HepG2 (cell line): ENCODE measurements at regions not wholly inside any gene's neighbourhood (a gene's known extent, or its start where the extent isn't known, plus 50 kb on each side); places are given as distances from the start of the nearest gene placed in this dataset.

ENCODE experiments used
- ATAC-seq: fragments of 200-7000 bp; cut with Tn5 transposase; 3 replicates; pipeline ENCODE4 v1.9.1; 2020; ENCODE audit warnings: mild to moderate bottlenecking, moderate library complexity
- BruUV-seq: library from RNA; stranded (reverse); fragments of 400-500 nt; replicated peaks from 2 replicates; lab custom pipeline; 2021; lab: Mats Ljungman, UMichigan
- CTCF ChIA-PET: fragments of 300-600 bp; formaldehyde crosslinking; extraction: SDS; loops from one replicate; lab custom pipeline; 2021; ENCODE audit warnings: low total read pairs, inconsistent platforms, low intra/inter-chr PET ratio; lab: Yijun Ruan, JAX
- POLR2A ChIA-PET: fragments of 350-600 bp; sonication (Branson Sonifier 250); formaldehyde crosslinking; loops from one replicate; lab custom pipeline; 2020; ENCODE audit warnings: antibody characterized with exemption, inconsistent platforms; lab: Yijun Ruan, JAX
- DNase-seq: peaks from one replicate; pipeline ENCODE4 v3.0.0-alpha.2; 2015; ENCODE audit warnings: low spot score
- FAIRE-seq: peaks from 3 replicates; lab custom pipeline; 2011; peaks lifted over from hg19 to GRCh38; lab: Jason Lieb, UNC
- H2AFZ ChIP-seq: one replicate; pipeline ENCODE4 v1.6.1; 2011; ENCODE audit warnings: low read length, inconsistent platforms
- H3K27ac ChIP-seq: fragments of 300-600 bp; 3 replicates; pipeline ENCODE4 v1.8.0; 2011; ENCODE audit warnings: mixed run types, mild to moderate bottlenecking, mixed read lengths, low read length, inconsistent platforms; ENCODE audit not compliant: insufficient read depth; ENCODE audit errors: extremely low read length
- H3K27me3 ChIP-seq, 2 experiments: fragments of 200-600 bp in 1 of 2; 2 replicates in 1 of 2; 3 replicates in 1 of 2; pipeline versions ENCODE4 v1.6.0 to v1.8.0; 2011; ENCODE audit warnings: low read length in 2 of 2, mild to moderate bottlenecking in 2 of 2, moderate library complexity in 2 of 2, inconsistent platforms in 1 of 2; ENCODE audit not compliant: insufficient read depth in 2 of 2, control insufficient read depth in 1 of 2
- H3K36me3 ChIP-seq, 2 experiments: fragments of 200-600 bp in 1 of 2; replicated peaks in 1 of 2; 2 replicates in 1 of 2; 3 replicates in 1 of 2; pipeline versions ENCODE4 v1.5.1 to v1.8.0; 2011; ENCODE audit warnings: low read length in 2 of 2, inconsistent platforms in 1 of 2; ENCODE audit not compliant: insufficient read depth in 2 of 2, control insufficient read depth in 1 of 2
- H3K4me1 ChIP-seq: 2 replicates; pipeline ENCODE4 v1.5.1; 2012; ENCODE audit warnings: low read length, inconsistent platforms; ENCODE audit not compliant: insufficient read depth
- H3K4me2 ChIP-seq: 2 replicates; pipeline ENCODE4 v1.6.0; 2011; ENCODE audit warnings: low read depth, low read length, inconsistent platforms
- H3K4me3 ChIP-seq, 3 experiments: fragments of 200-600 bp in 1 of 3; sonication (generic), shearing (Covaris generic) in 1 of 3; replicated peaks in 1 of 3; 2 replicates each; pipeline ENCODE4 v1.5.1; 2011 to 2016; ENCODE audit warnings: low read length in 3 of 3, inconsistent platforms in 2 of 3, low read depth in 2 of 3, mild to moderate bottlenecking in 2 of 3, control low read depth in 1 of 3, mixed read lengths in 1 of 3; ENCODE audit not compliant: insufficient read depth in 1 of 3
- H3K79me2 ChIP-seq: one replicate; pipeline ENCODE4 v1.6.1; 2011; ENCODE audit warnings: low read length, inconsistent platforms; ENCODE audit not compliant: insufficient read depth
- H3K9ac ChIP-seq: 2 replicates; pipeline ENCODE4 v1.6.0; 2011; ENCODE audit warnings: mild to moderate bottlenecking, low read depth, low read length, inconsistent platforms; ENCODE audit not compliant: insufficient read depth
- H3K9me3 ChIP-seq: 2 replicates; pipeline ENCODE4 v1.5.1; 2012; ENCODE audit warnings: mild to moderate bottlenecking, low read length
- H4K20me1 ChIP-seq: 2 replicates; pipeline ENCODE4 v1.6.0; 2011; ENCODE audit warnings: inconsistent platforms, mild to moderate bottlenecking, low read length, moderate library complexity; ENCODE audit not compliant: insufficient read depth
- FOXC1 ChIP-seq: sonication (generic); formaldehyde crosslinking; IDR thresholded peaks from 2 replicates; pipeline ENCODE4 v1.8.0; 2022; ENCODE audit warnings: mild to moderate bottlenecking, missing genetic modification reagents, borderline replicate concordance
- WGBS: methylation state at CpG from one replicate; pipeline ENCODE4 v1.1.6; 2017; ENCODE audit warnings: low lambda C conversion rate; 5-methylcytosine and 5-hydroxymethylcytosine counted together
- in situ Hi-C: cut with HindIII; loops from 2 replicates; pipeline ENCODE4 v1.10.0; 2017; ENCODE audit warnings: low pct_unique_long_range_greater_than_20kb; ENCODE audit not compliant: extremely low pct_ligation_motif_present
- intact Hi-C: fragments of 100-400 bp; cut with micrococcal nuclease; formaldehyde crosslinking; loops from one replicate; pipeline ENCODE4 v1.10.0; 2022; ENCODE audit not compliant: unreplicated experiment
- TF ChIP-seq, protein P1 (sequence below): IDR thresholded peaks from 2 replicates; pipeline ENCODE4 v1.6.1; 2018; ENCODE audit warnings: missing genetic modification reagents
- TF ChIP-seq, protein P2 (sequence below): IDR thresholded peaks from 2 replicates; pipeline ENCODE4 v1.6.1; 2016; ENCODE audit warnings: missing compliant biosample characterization, missing genetic modification reagents, borderline replicate concordance

DNA sequence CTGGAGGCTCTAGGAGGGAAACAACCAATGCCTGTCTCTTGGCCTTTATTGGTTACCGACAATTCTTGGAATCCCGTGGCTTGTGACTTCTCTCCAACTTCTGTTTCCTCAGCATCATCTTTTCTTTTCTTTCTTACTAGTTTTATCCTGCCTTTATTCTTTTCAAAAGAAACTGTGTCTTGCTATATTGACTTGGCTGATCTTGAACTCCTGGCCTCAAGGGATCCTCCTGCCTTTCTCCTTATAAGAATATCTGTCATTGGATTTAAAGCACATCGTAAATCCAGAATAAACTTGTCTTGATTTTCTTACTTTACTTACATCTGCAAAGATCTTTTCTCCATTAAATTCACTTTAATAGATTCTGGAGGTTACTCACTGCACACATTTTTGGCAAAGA lies 49.9 kb upstream of the UGT2B10 start:
- POLR2A ChIA-PET: no interaction called here
- WGBS: 63% methylated on average over 3 of the region's 3 CpGs

More for the DNA sequence above, 49.9 kb upstream of the UGT2B10 start:
- H3K79me2 ChIP-seq: no peaks in the 10 kb centered on the region
- TF ChIP-seq, protein P1, sequence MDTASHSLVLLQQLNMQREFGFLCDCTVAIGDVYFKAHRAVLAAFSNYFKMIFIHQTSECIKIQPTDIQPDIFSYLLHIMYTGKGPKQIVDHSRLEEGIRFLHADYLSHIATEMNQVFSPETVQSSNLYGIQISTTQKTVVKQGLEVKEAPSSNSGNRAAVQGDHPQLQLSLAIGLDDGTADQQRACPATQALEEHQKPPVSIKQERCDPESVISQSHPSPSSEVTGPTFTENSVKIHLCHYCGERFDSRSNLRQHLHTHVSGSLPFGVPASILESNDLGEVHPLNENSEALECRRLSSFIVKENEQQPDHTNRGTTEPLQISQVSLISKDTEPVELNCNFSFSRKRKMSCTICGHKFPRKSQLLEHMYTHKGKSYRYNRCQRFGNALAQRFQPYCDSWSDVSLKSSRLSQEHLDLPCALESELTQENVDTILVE: no peak
- no peak for TF ChIP-seq FOXC1 (CRISPR knock-in tag)
- TF ChIP-seq, protein P2, sequence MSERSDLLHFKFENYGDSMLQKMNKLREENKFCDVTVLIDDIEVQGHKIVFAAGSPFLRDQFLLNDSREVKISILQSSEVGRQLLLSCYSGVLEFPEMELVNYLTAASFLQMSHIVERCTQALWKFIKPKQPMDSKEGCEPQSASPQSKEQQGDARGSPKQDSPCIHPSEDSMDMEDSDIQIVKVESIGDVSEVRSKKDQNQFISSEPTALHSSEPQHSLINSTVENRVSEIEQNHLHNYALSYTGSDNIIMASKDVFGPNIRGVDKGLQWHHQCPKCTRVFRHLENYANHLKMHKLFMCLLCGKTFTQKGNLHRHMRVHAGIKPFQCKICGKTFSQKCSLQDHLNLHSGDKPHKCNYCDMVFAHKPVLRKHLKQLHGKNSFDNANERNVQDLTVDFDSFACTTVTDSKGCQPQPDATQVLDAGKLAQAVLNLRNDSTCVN (CRISPR knock-in tag): no peak
- H3K27ac ChIP-seq: no peak overlapping the region
- ATAC-seq (no peak), DNase-seq (no peak), FAIRE-seq (no peak)
- BruUV-seq: no TSS peak
- peaks cover 6% of the 10 kb centered on the region for H3K4me1 ChIP-seq
- no peak overlapping the region for H3K4me2 ChIP-seq
- no peak overlapping the region for H3K9ac ChIP-seq
- in situ Hi-C loops: no loop called here
- no peak overlapping the region for H2AFZ ChIP-seq
- 0 out of 2 replicates have a peak, but pooled peaks cover 10% of the 10 kb centered on the region for H3K9me3 ChIP-seq
- CTCF ChIA-PET: no interaction called here
- H3K36me3 ChIP-seq: no peaks in the 10 kb centered on the region; a peak in 1 of 5 replicates
- H3K27me3 ChIP-seq: no peaks in the 10 kb centered on the region; a peak in 1 of 5 replicates
- intact Hi-C loops: no loop called here
- H3K4me3 ChIP-seq: no peak overlapping the region
- H4K20me1 ChIP-seq: no peaks in the 10 kb centered on the region
